NCI-H187 treated with DMSO at 0.1 percent for 48 hours (cell line): ENCODE measurements at regions not wholly inside any gene's neighbourhood (a gene's known extent, or its start where the extent isn't known, plus 50 kb on each side); places are given as distances from the start of the nearest gene placed in this dataset.

Source experiments
- DNase-seq: peaks from one replicate; lab custom pipeline; 2025; lab: John Stamatoyannopoulos, UW

DNA sequence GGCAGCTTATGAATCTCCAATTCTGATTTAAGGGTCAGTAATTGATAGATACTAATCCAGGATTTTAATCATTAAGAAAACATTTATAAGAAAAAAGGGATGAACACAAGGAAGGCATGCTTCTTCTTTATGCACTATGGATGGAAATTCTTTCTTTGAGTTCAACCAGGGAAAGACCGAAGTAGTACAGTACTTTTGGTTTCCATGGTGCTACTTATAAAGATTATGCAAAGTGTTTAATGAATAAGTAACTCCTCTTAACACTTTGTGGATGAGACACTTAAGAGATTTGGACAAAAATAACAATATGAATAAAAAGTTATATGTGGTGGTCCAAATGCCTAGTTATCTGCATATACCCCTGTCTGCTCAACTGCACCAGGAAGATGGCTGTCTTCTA lies 666.5 kb upstream of the FANCL start:
- no peak for DNase-seq

DNA sequence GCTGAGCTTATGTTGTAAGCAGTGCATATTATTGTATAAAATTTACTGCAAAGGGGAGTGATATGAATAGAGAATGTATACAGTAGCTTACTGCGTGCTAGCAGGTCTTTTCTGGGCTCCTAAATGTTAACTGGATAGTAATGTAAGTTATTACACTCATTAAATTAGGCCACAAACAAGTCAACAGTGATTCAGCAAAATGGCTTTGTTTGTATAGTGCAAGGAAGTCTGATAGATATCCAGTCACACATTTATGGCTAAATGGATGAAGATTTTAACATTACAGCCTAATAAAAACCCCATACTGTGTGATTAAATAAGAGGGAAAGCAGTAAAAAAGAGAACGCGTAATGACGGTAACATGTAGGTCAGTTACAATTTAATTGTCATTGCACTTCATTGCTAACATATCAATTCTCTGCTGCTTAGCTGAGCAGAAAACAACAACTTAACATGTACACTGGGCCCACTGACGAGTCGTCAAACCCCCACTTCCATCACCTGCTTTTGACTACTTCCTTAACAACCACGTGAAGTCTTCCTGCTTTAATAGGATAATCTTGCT lies 665.0 kb upstream of the FANCL start:
- DNase-seq, result no peak

DNA sequence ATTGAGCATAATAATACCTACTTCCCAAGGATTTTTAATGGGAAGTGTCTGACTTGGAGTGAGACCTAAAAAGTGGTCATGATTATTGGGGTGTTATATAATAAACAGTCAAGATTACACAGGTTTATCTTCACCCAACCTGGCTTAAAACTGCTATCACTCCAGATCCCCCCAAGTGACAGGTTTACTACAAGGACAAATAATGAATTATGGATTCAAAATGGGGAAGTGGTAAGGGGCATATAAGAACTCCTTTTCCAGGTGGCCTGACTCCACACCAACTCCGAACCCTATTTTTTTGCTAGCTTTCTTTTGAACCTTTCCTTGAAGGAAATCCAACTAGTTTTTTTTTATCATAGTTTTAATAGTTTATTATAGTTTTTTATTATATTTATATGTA lies 663.0 kb upstream of the FANCL start:
- no peak for DNase-seq

DNA sequence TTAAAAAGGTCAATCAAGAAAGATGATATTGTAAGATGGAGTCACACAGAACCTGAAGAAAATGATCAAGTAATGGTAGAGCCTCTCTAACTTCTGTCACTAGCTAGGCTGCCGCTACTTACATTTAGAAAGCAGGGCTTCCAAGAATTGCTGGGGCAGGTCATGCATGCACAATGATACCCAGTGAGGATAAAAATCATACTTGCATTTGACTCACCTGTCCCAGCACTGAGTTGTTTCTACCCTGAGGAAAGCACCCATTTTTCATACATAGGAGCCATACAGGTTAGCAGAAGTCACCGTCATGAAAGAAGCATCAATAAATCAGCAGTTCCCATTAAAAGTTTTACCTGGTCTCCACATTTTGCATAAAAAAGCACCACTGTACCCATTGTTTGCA lies 662.3 kb upstream of the FANCL start:
- DNase-seq, result no peak

DNA sequence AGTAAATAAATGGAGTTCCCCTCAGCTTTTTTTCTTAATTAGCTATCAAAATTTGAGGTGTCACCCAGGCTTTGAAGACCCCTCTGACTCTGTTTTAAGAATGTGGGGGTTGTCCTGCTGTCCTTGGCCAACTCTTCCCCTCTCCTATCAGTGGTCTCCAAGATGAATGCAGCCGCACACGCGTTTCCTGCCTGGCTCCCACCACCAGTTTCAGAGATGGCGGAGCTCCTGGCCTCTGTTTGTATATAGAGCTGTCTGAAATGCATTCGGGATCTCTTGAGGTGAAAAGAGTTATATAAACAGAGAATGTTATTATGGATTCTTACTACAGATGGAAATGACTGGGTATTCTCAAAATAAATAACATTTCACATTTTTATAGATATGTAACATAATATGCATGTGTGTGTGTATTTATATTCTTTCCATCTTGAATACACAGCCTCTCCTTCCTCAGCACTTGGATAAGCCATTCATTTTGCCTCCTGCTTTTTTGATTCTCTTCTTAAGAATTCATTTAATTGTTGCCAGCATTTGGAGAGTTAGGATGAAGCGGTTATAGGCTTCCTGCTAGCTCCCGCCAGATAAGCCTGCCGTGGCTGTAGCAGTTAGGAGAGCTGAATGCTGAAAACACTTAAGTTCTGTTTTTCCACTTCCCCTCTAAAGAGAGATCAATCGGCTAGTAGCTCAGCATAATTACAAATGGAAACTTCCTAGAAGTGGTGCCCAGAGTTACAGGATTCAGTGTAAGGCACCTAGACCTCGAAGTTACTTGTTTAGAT lies 659.3 kb upstream of the FANCL start:
- DNase-seq, result no peak

DNA sequence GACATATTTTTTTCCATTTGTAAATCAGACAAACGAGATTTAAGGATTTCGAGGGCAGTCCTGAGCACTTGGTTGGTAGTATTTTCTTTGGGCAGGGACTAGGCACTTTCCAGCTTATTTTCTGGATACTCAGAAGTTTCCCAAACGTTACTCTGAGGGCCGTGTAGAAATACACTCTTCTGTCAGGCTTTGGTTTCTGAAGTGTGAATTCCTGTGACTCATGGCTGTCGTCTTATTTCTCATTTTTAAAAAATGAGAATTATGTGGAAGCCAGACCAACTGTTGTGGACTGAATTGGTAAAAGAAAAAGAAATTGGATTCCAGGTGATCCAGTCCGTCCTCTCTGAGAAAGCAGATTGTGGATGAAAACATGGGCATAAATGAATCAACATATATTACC lies 658.6 kb upstream of the FANCL start:
- DNase-seq, result no peak

DNA sequence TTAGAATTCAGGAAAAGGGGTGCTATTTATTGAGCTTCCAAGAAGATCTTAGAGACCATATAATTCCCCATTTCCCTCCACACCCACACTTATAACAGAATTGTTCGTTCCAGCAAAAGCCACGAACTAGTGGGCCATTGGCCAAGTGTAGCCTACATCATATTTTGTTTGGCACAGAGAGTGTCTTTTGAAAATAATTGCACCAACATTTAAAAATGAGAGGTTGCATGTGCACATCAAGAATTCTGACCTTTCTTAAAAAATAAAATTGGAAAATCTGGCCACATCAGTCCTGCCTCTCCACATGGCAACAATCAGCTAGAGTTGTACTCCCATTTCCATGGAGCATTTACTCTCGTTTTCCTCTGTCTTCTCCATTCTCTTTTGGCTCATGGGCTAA lies 655.5 kb upstream of the FANCL start:
- no peak for DNase-seq

DNA sequence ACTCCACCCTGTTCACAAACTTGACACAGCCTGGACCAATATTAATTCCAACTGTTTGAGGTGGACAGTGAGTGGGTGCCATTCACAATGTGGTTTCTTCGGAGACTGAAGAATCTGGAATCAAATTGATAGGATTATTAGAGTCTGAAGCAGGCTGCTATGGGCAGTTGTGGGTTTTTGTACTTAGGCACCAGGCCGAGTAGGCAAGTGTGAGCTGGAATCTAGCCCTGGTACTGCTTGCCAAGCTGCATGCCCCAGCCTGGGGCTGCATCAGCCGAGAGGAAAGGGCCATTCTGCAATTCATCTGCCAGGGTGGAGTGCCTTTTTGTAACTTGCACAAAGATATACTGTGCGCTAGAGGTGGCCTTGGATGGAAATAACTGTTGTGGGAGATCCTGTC lies 654.7 kb upstream of the FANCL start:
- DNase-seq, result no peak

DNA sequence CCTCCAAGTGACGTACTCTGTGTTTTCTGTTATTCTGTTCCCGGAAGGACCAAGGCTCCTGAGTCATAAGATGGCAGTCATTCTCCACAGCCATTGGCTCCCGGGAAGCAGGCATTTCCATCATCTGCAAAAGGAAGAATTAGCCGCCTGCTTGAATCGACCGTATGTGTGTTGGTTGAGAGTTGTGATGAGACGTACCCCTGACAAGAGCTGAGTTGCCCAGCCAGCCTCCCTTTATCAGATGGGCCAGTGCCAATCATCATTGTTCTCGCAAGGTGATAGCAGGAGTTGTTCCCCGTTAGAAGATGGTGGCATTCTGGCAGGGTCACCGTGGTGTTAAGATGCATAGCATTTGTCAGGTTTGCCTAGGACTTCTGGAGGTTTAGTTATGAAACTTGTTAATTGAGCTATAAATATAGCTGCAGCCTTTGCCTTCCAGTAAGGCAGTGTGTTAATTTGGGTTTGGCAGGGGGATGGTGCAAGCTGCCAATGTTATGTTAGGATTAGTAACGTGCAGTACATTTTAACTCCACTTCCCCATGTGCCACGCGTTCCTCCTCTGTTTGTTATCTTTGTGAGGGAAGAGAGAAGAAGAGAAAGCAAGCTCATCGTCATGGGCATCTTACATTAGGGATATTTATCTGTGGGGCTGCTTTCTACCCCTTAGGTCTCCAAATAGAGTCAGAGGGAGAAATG lies 652.7 kb upstream of the FANCL start:
- DNase-seq, result no peak

DNA sequence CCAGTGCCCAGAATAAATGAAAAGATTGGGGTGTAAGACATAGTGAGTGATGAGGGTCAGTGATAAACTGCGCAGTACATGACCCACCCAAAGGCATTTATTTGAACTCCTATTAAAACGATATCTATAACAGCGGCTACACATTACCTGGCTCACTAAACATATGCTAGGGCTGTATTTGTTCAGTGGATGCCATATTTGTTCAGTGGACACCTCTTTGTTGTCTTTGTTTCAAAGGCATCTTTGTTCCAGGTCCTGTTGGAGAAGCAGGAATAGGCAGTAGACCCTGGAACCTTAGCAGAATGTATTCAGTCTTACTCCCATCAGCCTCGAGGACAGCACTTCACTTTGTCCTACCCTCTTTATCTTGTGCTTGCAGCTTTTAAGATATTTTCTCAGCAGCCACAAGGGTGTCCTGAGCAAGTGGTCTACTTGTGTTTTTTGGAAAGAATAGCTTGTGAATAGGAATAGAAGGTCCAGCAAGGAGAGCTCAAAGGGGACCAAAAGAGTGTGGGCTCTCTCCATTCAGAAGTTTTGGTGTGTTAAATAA lies 650.8 kb upstream of the FANCL start:
- no peak for DNase-seq

DNA sequence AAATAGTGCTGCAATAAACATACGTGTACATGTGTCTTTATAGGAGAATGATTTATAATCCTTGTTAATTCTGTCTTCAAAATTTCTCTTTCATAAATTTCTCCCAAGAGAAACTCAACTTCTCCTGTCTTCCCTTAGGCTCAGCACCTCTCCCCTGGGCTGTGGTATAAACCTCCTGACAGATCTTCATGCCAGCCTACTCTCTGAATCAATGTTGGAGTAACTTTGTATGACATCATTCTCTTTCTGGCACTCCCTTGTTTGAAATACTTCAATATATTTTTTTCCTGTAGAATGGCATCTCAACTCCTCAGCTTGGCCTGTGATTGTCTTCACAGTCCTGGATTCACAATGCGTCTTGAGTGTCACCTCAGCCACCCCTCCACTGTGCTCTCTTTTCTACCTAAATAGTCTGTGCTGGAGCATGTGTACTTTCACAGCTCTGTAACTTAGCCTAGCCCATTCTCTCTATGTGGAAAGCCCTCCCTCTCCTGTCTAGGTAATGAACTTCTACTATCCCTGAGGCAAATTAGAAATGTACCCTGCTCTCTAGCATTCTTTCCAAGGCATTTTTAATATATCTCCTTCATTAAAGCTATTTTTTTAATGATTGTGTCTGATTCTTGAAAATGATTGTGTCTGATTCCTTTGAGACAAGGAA lies 649.9 kb upstream of the FANCL start:
- no peak for DNase-seq

DNA sequence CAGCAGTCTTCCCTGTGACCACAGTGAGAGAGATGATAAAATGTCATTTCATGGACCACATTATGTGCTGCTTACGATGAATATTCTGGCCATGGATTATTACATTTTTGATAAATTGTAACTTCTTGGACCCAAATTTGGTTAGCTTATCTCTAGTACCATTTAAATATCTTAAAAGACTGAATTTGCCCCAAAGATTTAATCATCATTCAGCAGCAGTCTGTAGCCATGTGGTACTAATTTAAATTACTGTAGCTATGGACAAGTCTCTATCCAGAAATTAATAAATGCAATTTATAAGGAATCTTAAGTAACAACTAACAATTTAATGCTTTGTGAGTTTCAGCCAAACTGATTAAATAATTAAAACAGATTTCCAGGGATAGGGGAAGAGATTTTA lies 644.9 kb upstream of the FANCL start:
- DNase-seq, result no peak

DNA sequence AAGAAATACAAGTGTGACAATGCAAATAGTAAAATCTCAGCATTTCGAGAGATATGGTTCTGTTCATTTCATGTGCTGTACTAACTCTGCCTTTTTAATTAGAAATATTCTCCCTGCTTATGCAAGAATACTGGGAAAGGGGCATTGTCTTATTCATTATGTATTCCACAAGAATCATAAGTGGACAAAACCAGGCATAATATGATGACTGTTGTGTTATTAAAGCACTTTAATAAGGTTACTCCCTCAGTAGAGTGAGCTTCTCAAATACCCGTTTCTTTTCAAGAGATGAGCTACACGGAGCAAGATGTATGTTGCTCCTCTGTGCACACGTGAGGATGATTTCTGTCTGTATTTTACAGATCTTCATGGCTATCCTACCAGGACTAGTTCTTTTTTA lies 638.7 kb upstream of the FANCL start:
- DNase-seq, result no peak

DNA sequence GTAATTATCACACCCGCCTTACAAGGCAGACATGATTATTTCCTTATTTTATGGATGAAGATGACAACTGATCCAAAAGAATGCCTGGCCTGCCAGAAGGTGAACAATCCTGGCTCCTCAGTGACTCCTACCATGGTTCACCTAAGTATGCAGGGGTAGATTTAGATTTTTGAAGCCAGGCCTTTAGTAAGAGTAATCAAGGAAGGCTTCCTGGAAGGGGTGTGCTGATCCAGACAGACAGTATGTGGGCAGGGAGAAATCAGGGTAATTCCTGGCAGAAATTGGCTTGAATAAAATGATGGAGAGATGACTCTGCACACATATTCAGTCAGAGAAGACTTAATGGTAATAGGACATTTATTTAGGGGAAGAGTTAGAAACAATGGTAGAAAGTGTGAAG lies 637.7 kb upstream of the FANCL start:
- DNase-seq, result no peak

DNA sequence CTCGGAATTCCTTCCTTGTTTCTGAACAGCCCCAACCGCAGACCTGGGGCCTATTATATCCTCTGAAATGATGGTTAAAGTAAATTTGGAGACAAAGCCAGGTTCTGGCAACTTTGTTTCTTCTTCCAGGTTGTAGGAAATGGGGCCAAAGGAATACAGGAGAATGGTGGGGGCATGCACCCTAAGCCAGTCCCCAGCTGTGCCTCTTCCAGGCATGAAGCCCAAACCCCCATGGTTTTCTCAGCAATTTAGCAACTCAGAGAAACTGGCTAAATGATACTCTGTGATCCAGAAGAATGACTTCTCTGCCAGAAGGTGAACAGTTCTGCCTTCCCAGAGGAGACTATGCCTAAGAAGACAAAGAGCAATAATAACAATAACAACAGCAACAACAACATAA lies 635.0 kb upstream of the FANCL start:
- no peak for DNase-seq

DNA sequence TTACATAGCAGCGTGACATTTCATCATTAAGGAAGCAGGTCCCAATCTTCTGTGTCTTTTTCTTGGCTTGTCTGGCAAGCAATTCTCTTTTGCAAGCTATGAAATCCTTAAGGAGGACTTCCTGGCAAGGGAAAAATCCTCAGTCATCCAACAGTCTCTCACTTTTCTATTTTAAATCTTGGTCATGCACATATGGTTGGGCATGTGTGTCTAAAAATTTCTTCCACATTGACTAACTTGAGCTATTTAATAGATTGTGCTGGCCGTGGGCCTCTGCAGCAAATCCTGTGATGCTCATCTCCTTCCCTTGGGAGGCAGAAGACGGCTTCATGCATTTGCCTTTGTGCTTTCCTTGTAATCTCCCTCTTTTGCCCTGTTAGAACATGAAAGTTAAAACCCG lies 634.3 kb upstream of the FANCL start:
- DNase-seq, result no peak

DNA sequence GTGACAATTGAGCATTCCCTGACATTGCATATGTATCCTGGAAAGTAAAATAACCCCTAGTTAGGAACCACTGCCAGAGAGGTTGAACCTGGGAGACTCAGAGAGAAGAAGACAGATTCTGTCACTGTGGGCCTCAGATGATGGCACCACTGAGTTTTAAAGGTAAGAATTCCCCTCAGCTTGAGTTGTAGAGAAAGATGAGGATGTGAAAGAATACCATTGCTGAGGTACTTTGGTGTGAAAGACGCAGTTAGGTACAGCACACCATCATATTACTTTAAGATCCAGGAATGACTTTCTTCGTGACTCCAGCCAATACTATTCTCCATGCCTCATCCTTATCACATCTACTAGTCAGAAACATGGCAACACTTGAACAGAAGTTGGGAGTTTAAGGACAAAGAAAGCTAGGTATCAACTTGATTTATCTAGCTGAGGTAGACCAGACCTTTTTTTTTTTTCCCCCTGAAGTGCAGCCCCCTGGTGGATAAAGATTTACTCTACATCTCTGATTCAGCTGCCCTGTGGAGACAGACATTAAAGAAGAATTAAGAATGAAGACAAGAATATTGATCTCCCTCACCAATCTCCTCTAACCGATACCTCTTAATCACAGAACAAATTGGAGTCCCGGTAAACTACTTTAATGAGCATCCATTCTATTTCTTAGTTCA lies 630.5 kb upstream of the FANCL start:
- DNase-seq, result no peak

DNA sequence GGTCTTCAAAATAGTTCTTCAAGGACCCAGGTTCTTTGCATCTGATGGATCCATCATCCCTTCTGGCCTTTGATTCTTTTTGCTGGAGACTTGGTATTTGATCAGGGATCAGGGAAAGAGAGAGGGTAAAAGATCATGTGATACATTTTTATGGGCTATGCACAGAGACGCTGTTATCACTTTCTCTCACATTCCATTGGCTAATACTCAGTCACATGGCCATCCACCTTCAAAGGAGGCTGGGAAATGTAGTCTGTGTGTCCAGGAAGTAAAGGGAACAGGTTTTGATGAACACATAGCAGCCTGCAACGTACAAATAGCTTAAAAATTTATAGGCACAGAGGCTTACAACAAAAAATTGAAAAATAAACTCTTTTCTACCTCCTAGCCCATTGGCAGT lies 629.6 kb upstream of the FANCL start:
- no peak for DNase-seq

DNA sequence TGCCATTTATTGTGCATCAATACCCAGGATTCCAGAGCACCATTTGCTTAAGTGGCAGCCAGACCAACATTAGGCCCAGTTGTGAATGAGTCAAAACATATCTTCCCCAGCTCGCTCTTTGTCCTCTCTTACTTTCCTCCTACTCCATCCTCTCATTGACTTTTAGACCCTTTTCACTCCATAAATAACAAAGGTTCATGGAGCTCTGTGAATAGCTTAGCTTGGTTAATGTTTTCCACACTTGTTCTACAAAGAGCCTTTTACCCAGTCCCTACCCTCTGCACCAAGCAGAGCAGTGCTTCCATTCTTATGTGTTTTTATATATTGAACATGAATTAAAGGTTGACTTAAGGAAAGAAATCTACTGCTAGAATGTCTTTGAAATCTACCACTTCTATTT lies 625.8 kb upstream of the FANCL start:
- no peak for DNase-seq

DNA sequence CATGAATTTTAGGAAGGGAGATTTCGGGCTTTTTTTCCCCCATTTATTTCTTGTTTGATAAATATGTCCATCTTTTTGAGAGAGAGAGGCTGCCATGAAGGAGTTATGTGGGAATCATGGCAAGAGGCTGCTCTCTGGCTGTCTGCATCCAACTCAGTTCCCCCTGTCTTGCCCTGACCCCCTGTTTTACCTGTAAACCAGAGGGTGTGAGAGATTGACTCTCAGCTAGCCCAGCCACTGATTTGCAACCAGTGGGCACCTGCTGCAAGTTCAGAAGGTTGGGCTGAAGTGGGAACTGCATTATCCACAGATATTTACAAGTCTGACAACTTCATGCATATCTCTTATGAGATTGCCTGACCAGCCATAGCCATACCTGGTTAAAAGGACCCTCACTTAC lies 625.4 kb upstream of the FANCL start:
- DNase-seq, result no peak

DNA sequence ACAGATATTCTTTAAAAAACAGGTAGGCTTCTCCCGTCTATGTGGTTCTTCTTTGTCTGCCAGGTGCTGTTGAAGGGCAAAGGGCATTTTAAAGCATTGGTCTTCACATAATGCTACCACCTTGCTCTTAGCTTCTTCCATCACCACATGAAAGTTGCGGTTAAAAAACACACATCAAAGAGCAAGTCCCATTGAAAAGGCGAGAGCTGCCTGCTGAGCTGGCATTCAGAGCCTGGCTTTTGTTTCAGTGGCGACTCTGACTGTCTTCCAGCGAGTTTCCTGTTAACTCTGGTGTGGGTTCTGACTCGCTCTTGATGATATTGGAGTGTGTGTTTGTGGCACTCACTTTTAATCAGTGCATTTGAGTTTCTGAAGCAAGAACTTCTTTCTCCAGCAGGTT lies 624.9 kb upstream of the FANCL start:
- peak; percentile 71 for DNase-seq

DNA sequence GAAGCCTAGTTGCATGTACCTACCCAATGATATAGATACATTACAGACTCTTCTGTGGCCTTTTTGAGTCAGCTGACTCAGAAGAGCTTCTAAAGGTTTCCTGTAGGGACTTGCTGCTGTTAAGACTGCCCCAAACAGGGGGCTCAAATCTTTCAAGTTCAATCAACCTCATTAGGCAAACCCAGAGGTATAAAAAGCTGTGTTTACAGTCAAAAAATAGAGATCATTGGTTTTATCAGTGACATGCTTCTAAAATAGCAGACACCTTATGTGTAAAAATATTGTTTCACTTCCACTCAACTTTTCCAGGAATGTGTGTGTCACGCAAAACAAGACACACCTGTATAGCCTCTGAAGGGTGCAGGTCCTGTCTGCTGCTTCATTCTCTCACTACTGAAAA lies 624.3 kb upstream of the FANCL start:
- DNase-seq, result no peak
